ENCODE measurements at regions not wholly inside any gene's neighbourhood (a gene's known extent, or its start where the extent isn't known, plus 50 kb on each side); places are given as distances from the start of the nearest gene placed in this dataset.
A peak's percentile ranks its signal among the peaks of the same experiment; 100 is the strongest.

DNA sequence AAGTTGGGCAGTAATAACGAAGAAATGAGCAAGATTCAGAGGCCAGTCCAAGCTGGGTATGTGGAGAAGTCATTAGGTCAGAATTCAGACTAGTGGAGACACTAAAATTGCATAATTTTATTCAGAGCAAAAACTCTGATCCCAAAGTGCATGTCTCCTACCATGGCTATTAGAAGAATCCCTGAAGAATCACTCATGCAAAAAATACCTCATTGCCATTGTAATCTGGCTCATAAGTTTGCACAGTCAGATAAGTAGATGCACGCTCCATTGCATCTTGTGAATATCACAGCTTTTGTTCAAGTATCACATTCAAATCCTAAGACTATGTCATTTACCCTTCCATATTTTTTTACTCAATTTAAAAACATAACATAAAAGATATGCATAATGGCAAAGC, 692.2 kb upstream of the KLHL29 start:
- no peak for DNase-seq

- DNase-seq: no peak
Measured at GRCh38 chr2:22694300-22694699, 690.7 kb upstream of the KLHL29 start.

DNA sequence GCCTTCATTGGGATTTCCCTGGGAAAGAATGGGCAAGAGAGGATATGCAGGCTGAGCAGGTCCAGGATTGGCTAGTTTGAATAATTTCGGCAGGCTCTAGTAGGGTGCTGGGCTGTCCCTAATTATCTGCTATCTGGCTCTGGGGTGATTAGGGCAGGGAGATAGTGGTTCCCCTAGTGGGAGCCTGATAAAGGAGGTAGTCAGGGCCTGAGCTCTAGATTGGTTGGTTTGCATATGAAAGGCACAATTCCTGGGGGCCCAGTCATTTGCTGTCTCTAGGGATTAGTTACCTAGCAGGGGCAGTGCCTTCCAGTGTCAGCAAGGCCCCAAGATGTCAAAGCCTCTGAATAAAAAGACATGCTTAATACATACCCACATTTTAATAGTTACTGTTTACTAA, 690.1 kb upstream of the KLHL29 start:
- DNase-seq: no peak

DNA sequence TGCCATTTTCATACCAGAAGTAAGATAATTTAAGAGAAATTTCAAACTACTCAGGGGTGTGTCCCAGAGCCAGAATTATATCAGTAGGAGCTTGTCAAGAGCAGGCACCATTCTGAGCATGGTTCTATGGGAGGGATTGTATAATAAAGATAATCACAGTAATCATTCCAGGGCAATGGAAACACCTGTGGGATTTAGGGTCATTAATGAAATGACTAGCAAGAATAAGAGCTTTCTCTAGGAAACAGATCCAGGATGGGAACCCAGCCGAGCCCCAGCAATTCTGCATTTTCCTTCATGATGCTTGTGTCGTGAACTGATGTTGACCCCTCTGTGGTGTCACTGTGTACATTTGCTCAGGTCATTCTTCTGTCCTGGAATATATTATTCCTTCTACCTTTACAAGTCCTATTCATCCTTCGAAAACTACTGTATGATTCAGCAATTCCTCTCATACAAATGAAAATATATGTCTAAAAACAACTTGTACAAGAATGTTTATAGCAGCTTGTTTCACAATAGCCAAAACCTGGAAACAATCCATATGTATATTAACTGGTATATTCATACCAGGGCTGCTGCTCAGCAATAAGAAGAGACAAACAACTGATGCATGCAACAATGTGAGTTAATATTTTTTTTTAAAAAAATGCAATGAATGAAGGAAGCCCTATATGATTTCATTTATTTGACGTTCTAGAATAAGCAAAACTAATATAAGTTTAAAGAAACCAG, 687.8 kb upstream of the KLHL29 start:
- no peak for DNase-seq

DNA sequence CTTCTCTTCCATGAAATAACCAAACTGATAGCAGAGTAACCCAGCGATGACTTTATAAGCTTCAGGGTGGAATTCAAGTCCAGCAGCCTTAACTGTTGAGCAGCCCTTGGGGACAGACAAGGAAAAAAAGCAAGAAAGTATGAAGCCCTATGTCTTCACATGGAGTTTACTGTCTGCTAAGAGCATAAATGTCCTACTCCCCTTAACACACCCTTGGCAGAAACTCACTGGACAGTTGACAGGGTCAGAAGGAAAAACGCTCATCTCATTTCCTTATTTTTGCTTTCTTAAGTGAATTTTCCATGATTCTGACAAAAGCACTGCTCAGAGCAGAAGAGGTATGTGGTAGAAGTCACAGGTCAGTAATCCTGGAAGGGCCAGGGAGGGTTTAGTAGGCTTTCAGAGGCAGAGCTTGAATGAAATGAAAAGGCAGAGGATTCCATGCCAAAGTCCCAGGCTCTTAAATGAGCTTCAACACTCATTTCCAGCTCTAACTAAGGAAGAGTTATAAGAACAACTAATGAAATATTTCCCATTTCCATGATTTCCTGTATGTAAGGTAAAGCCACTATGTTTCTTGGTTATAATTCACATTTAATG, 683.3 kb upstream of the KLHL29 start:
- DNase-seq: no peak

DNA sequence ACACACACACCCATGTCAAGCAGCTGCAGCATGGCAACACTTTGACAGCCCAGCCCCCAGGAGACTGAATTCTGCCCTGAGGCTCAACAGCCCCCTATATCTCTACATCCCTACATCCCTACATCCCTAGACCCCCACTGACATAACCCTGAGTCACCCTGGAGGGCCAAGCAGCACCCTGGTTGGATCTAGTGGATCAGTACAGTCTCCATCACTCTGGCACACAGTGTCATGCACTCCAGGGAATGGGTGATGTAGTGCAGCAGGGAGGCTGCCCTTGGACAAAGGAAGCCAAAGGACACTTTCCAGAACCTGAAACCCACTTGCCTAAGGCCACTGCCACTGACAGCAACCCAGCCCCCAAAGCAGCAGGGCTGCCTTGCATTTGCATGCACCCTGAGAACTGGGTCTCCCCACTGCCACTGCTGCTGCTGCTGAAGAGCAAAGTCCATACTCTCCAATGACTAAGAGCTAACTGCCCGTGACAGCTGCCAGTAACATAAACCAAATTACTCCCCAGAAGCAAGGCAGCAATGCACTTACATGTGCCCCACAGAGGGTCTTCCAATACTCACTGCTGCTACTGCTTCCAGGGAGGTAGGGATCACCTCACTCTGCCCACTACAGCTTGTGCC, 681.6 kb upstream of the KLHL29 start:
- no peak for DNase-seq

DNA sequence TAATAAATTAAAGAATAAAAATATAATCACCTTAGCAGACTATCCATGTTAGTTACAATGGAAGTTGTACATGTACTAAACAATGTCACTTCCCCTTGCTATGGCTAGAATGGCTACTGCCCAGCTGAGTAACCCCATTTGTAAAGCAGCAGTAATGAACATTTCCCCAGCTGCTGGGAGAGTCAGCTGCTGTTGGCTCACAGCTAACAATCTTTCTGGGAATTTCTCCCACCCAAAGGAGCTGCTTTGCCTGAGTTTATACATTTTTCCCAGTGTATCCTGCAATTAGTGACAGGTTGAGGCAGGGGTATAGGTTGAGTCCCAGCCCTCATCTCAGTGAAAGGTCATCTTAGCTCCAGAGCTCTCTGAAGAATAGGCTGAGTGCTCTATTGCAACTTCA, 665.6 kb upstream of the KLHL29 start:
- DNase-seq: no peak

- no peak for DNase-seq
Measured at GRCh38 chr2:22729466-22729865, 655.5 kb upstream of the KLHL29 start.

- DNase-seq: no peak
Measured at GRCh38 chr2:22734373-22735045, 650.5 kb upstream of the KLHL29 start.

DNA sequence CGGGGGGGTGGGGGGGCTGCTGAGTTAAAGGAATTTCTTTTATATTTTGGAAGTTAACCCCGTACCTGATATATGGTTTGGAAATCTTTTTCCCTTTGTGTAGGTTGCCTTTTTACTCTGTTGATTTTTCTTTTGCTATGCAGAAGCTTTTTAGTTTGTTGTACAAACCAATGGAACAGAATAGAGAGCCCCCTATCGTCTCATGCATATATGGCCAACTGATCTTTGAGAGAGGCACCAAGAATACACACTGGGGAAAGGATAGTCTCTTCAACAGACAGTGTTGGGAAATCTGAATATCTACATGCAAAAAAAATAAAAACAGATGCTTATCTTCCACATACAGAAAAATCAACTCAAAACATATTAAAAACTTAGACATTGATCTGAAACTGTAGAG, 647.8 kb upstream of the KLHL29 start:
- peak; percentile 11 for DNase-seq

DNA sequence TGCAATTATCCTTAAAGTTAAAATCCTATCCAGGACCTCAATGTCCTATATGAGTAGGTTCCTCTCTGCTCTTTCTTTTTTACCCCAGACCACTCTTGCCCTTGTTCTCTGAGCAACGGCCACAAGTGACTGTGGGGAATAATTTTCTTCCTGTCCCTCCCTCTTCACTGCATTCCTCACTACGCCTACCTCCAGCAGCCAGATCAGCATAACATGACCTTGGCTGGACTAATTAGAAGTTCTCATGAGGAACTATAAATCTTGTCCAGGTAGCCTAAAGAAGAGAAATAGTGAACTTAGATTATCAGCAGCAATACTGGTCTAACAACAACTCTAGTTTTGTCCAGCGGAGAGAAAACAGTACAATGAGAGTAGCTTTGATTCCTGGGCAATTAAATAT, 643.8 kb upstream of the KLHL29 start:
- DNase-seq: no peak

DNA sequence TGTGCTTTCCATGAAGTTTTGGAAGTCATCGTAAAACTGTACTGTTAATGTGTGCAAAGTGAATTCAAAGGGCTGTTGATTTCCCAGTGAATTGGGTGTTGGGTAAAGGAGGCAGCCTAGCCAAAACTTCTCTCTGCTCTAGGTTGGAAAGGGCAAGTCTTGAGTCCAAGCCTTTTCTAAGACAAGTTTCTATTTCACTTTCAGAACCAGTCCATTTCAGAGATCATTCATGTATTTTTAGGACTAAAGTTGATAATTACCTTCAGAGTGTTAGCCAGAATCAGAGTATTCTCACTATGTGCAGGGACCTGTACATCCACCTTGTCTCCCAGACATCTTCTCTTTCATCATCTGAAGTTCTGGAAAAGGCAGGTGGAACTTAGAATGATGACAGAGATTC, 636.1 kb upstream of the KLHL29 start:
- no peak for DNase-seq

DNA sequence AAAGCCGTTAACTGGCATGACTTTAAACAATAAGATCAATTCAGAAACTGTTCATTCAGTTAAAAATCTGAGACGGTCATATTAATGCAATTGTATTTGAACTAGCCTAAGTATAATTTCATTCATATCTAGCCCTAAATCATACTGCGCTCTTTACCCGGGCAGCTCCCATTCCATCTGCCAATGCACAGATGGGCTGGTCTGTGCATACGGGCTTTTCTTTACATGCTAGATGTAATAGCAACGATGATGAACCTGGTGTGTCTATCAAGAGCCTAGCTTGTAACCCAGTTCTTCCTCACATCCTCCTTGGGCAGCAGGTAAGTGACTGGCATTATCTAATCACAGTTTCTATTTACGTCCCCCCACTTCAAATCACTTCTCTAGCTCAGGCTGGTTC, 631.5 kb upstream of the KLHL29 start:
- no peak for DNase-seq

- DNase-seq: no peak
Measured at GRCh38 chr2:22756276-22757043, 628.5 kb upstream of the KLHL29 start.

DNA sequence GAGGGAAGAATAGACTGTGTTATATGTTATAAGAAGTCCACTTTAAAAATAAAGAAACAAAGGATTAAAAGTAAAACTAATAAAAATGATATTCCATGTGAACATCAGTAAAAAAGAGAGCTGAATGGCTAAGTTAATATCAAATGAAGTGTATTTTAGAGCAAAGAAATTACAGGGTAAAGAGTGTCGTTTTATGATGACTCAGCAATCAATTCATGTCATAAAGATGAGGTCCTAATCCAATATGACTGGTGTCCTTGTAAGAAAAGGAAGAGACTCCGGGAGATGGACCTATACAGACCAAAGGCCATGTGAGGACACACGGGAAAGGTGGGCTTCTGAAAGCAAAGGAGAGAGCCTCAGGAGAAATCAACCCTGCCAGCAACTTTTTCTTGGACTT, 615.5 kb upstream of the KLHL29 start:
- no peak for DNase-seq

DNA sequence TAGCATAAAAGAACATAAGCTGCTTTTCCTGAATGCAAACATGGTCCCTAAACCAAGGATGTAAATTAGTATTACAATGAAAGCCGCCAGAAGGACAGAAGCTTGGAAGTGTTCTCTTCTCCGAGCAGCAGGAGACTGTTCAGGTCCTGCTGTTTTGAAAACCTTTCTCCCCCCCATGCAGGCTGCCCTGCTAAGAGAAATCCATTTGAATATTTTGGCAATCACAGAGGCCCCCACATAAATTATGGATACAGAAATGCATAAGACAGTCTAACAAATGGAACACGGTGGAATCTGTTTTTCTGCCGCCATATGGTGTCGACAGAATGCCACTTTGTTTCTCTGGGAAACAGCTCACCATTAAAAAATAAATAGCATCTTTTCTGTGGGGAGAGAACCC, 600.4 kb upstream of the KLHL29 start:
- DNase-seq: no peak

GRCh38 chr2:22786817-22787216, 598.2 kb upstream of the KLHL29 start:
- DNase-seq: no peak

DNA sequence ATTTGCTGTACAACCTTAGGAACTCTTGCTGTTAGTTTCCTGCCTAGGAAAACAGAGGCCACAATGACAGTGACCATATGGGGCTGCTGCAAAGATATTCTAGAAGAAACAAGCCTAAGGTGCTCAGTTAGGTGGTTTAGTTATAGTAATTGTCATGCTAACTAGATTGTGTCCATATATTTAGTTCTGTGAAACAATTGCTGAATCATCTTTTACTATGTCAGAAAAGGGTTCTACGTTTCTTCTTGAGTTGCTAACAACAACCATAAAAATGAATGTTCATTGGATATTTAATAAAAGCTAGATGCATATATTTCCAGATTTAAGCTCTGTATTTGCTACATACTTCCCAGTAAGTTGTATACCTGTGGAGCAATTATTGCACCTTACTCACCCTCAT, 597.2 kb upstream of the KLHL29 start:
- DNase-seq: no peak

DNA sequence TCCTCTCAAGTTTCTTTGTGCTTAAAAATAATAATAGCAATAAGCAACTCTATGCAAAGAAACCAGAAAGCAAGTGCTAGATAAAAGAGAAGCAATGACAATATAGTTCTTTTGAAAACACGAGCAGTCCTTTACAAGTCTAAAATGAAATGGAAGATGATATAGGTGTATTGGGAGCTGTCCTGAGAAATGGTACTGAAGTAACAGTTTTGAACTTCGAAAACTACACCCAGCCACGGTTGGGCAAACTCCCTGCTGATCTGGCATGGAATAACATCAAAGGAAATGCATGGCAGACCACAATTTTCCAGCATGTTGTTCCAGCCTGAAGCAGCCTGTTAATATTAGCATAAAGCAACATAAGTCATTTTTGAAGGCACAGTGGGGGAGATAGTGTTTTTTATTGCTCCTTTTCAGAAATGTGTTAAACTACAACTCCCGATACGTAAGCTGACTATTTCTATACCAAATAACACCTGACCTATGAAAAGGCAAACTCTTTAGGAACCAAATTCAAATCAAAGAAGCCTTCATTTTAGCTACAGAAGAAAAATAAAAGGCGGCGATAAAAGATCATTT, 596.1 kb upstream of the KLHL29 start:
- DNase-seq: no peak

- no peak for DNase-seq
Measured at GRCh38 chr2:22795287-22795866, 589.6 kb upstream of the KLHL29 start.

GRCh38 chr2:22798386-22798785, 586.6 kb upstream of the KLHL29 start:
- no peak for DNase-seq

DNA sequence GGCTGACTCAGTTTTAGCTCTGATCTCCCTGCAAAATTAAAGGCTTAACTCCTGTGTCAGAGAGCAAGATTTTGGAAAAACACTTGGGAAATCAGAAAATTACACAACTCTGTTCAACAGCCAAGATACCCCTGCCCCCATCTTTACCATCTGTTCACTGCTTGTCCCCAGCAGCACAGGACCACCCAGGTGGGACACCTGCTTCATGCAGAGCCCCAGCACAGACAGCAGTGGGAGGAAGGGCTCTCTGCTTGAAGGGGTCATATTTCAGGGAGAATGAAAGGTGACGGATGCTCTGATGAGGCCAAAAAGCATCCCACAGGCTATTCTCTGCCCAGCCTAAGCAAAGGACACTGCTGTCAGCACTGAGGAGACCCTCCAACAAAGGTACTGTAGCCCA, 584.6 kb upstream of the KLHL29 start:
- DNase-seq: no peak
